Ovary (tissue), 7 donors: ENCODE measurements at regions not wholly inside any gene's neighbourhood (a gene's known extent, or its start where the extent isn't known, plus 50 kb on each side); places are given as distances from the start of the nearest gene placed in this dataset. TPM values are rescaled to one million over a fixed set of nuclear protein-coding genes. Genes with fewer than 3 reads are reported as not detected.
"Not testable (repeated sequence)": the region's sequence is repeated elsewhere in the genome, so short reads cannot be mapped to it uniquely, and the experiment has no call there.

Experiments used
- DNase-seq, 5 donors: peaks; one replicate each; pipeline ENCODE4 v3.0.0-alpha.2; 2019 to 2020
- H3K27ac ChIP-seq, 2 donors: fragments of 200-600 bp; one replicate each; pipeline versions ENCODE4 v1.5.1 to v1.8.0; 2019 to 2022
- H3K27me3 ChIP-seq: fragments of 200-600 bp; one replicate; pipeline ENCODE4 v1.8.0; 2022
- H3K36me3 ChIP-seq: fragments of 200-600 bp; sonication (generic); one replicate; pipeline ENCODE4 v1.5.1; 2019
- H3K4me1 ChIP-seq: one replicate; pipeline ENCODE4 v1.8.1; 2013; ENCODE audit warnings: mild to moderate bottlenecking, moderate library complexity; ENCODE audit not compliant: insufficient read depth
- H3K4me3 ChIP-seq: fragments of 200-600 bp; sonication (generic); one replicate; pipeline ENCODE4 v1.5.1; 2017
- H3K9me3 ChIP-seq, 2 donors: fragments of 200-600 bp in 1 of 2; sonication (generic) in 1 of 2; one replicate each; pipeline versions ENCODE4 v1.5.1 to v1.8.1; 2013 to 2019; ENCODE audit warnings: mild to moderate bottlenecking in 1 of 2, moderate library complexity in 1 of 2
- CTCF ChIP-seq, 3 donors: fragments of 450-650 bp in 2 of 3; fragments of 200-600 bp in 1 of 3; IDR thresholded peaks; one replicate each; pipeline versions ENCODE4 v1.5.1 to v1.8.0; 2016 to 2022; ENCODE audit warnings: antibody characterized with exemption in 3 of 3, mild to moderate bottlenecking in 1 of 3
- EP300 ChIP-seq: sonication (generic); formaldehyde crosslinking; IDR thresholded peaks from one replicate; pipeline ENCODE4 v1.6.1; 2017; ENCODE audit warnings: antibody characterized with exemption
- POLR2A ChIP-seq: fragments of 450-650 bp; IDR thresholded peaks from one replicate; pipeline ENCODE4 v1.6.1; 2017; ENCODE audit warnings: antibody characterized with exemption, mild to moderate bottlenecking, moderate library complexity
- WGBS, 3 donors: extraction: QIAGEN DNeasy Blood & Tissue Kit in 1 of 3; methylation state at CpG; one replicate each; pipeline versions ENCODE4 v1.1.5 to v1.1.7; 2013 to 2017; 5-methylcytosine and 5-hydroxymethylcytosine counted together
- intact Hi-C, 4 donors: fragments of 100-400 bp; cut with DNase I; formaldehyde crosslinking; loops; one replicate each; pipeline versions ENCODE4 v1.11.0 to v1.15.1; 2022 to 2023
- microRNA-seq, 3 donors: library from miRNA; unstranded; fragments of <30 nt; microRNA quantifications; one replicate each; pipeline versions ENCODE4 to v1.2.0, GENCODE V29; 2019 to 2020
- small RNA-seq: library from RNA; depleted of rRNA; stranded (forward); fragments of <200 nt; gene quantifications from one replicate; pipeline ENCODE3, GENCODE V24; 2016
- donor health status: DM: no; HTN: no; CAD: no; lungs with moderate emphysema.
- donor health status: DM: no; HTN: no; CAD: no.
- donor health status: Bipolar disorder and iron deficiency.
- donor health status: DM: no; HTN: no; CAD: no.
- donor health status: DM: yes; HTN: yes; CAD: no.

GRCh38 chr16:5158494-5158893, 60.9 kb upstream of the EEF2KMT start:
- H3K27me3 ChIP-seq, result no peaks in the 10 kb centered on the region
- no peaks in the 10 kb centered on the region for H3K9me3 ChIP-seq
- TF ChIP-seq CTCF (IDR thresholded peaks at IDR 0.05) (no peak), POLR2A (no peak), EP300 (no peak)
- intact Hi-C loops, result no loop called here
- DNase-seq, result no peak
- no peaks in the 10 kb centered on the region for H3K36me3 ChIP-seq
- H3K27ac ChIP-seq, result no peak overlapping the region
- no peaks in the 10 kb centered on the region for H3K4me1 ChIP-seq
- 87 to 96% (median 90%) methylated on average over 3 of the region's 3 CpGs for WGBS, 3 donors
- no peak overlapping the region for H3K4me3 ChIP-seq

- H3K27me3 ChIP-seq, intact Hi-C loops, H3K4me3 ChIP-seq, H3K4me1 ChIP-seq, H3K9me3 ChIP-seq, H3K27ac ChIP-seq, DNase-seq, H3K36me3 ChIP-seq: not testable (repeated sequence)
- WGBS, 3 donors, result 71 to 81% (median 72%) methylated on average over 4 of the region's 4 CpGs
These were observed 58.9 kb upstream of the EEF2KMT start for GRCh38 chr16:5156486-5156885.

- DNase-seq, H3K4me3 ChIP-seq, H3K27ac ChIP-seq, H3K27me3 ChIP-seq, H3K4me1 ChIP-seq, H3K9me3 ChIP-seq, H3K36me3 ChIP-seq, intact Hi-C loops: not testable (repeated sequence)
- WGBS, 3 donors, result 84 to 95% (median 90%) methylated on average over 1 of the region's 1 CpG
These were observed 56.4 kb upstream of the EEF2KMT start for GRCh38 chr16:5154006-5154405.

GRCh38 chr16:5151409-5151808, 53.8 kb upstream of the EEF2KMT start:
- H3K27me3 ChIP-seq, H3K36me3 ChIP-seq, H3K4me3 ChIP-seq, intact Hi-C loops, H3K9me3 ChIP-seq, DNase-seq, H3K4me1 ChIP-seq, H3K27ac ChIP-seq: not testable (repeated sequence)
- 67 to 75% (median 71%) methylated on average over 2 of the region's 2 CpGs for WGBS, 3 donors

Small RNA genes lying in the stretch of these regions (microRNA-seq; reads per million reads assigned to microRNA genes)
- 0 reads per million in 3 donors for gene MIR8065

Small RNA genes lying in the stretch of these regions (small RNA-seq; reads per million reads assigned to genes)
- not detected for gene AC007012.1
- gene MIR8065, result not detected
- not detected for gene RNU6-328P
- gene RNU6-457P, result not detected
- not detected for gene RNU7-99P
- not detected for gene SNRPCP20
